IMR-90 (cell line): ENCODE measurements at regions not wholly inside any gene's neighbourhood (a gene's known extent, or its start where the extent isn't known, plus 50 kb on each side); places are given as distances from the start of the nearest gene placed in this dataset.
"Not testable (repeated sequence)": the region's sequence is repeated elsewhere in the genome, so short reads cannot be mapped to it uniquely, and the experiment has no call there.

Source experiments
- ATAC-seq: fragments of 200-7000 bp; cut with Tn5 transposase; 2 replicates; pipeline ENCODE4 v1.9.1; 2020; ENCODE audit warnings: low read depth, mild to moderate bottlenecking, moderate library complexity
- BruUV-seq: library from RNA; stranded (reverse); fragments of 400-500 nt; replicated peaks from 2 replicates; lab custom pipeline; 2021; lab: Mats Ljungman, UMichigan
- CTCF ChIA-PET: fragments of 300-600 bp; formaldehyde crosslinking; extraction: SDS; loops from one replicate; lab custom pipeline; 2021; ENCODE audit warnings: antibody characterized with exemption; lab: Yijun Ruan, JAX
- POLR2A ChIA-PET: fragments of 300-600 bp; sonication (Branson Sonifier 250); formaldehyde crosslinking; loops from one replicate; lab custom pipeline; 2022; ENCODE audit warnings: antibody characterized with exemption; ENCODE audit not compliant: unreplicated experiment; lab: Charles Lee
- DNase-seq: peaks from one replicate; pipeline ENCODE4 v3.0.0; 2013
- H2AFZ ChIP-seq: replicated peaks from 2 replicates; pipeline ENCODE3; 2013; ENCODE audit warnings: low read length, mild to moderate bottlenecking; ENCODE audit not compliant: poor library complexity
- H2AK5ac ChIP-seq: 2 replicates; pipeline ENCODE4 v1.6.1; 2013; ENCODE audit warnings: low read depth, low read length, inconsistent platforms
- H2AK9ac ChIP-seq: replicated peaks from 2 replicates; pipeline ENCODE3; 2013; ENCODE audit warnings: mild to moderate bottlenecking, low read depth, low read length, moderate library complexity; ENCODE audit not compliant: poor library complexity
- H2BK120ac ChIP-seq: 2 replicates; pipeline ENCODE4 v1.6.1; 2013; ENCODE audit warnings: low read depth, low read length, inconsistent platforms
- H2BK15ac ChIP-seq: 3 replicates; pipeline ENCODE4 v1.6.1; 2013; ENCODE audit warnings: low read depth, low read length, inconsistent platforms
- H2BK20ac ChIP-seq: 2 replicates; pipeline ENCODE4 v1.6.1; 2013; ENCODE audit warnings: low read depth, mild to moderate bottlenecking, inconsistent platforms, low read length, moderate library complexity
- H2BK5ac ChIP-seq: 2 replicates; pipeline ENCODE4 v1.6.1; 2013; ENCODE audit warnings: mild to moderate bottlenecking, low read depth, low read length, inconsistent platforms; ENCODE audit not compliant: poor library complexity, severe bottlenecking
- H3K14ac ChIP-seq: replicated peaks from 2 replicates; pipeline ENCODE4 v1.6.1; 2013; ENCODE audit warnings: low read depth, low read length, inconsistent platforms
- H3K18ac ChIP-seq: 2 replicates; pipeline ENCODE4 v1.6.1; 2013; ENCODE audit warnings: low read depth, low read length, control low read depth
- H3K23ac ChIP-seq: 2 replicates; pipeline ENCODE4 v1.6.1; 2013; ENCODE audit warnings: low read depth, low read length, inconsistent platforms
- H3K27ac ChIP-seq: 2 replicates; pipeline ENCODE4 v1.5.1; 2013; ENCODE audit warnings: mild to moderate bottlenecking, control low read depth, low read length; ENCODE audit not compliant: insufficient read depth
- H3K27me3 ChIP-seq: 2 replicates; pipeline ENCODE4 v1.6.1; 2013; ENCODE audit warnings: low read length; ENCODE audit not compliant: control insufficient read depth, insufficient read depth
- H3K36me3 ChIP-seq: 2 replicates; pipeline ENCODE4 v1.6.1; 2013; ENCODE audit warnings: low read length, mixed read lengths; ENCODE audit not compliant: control insufficient read depth, insufficient read depth
- H3K4ac ChIP-seq: 2 replicates; pipeline ENCODE4 v1.6.1; 2013; ENCODE audit warnings: low read depth, low read length, inconsistent platforms
- H3K4me1 ChIP-seq: 2 replicates; pipeline ENCODE4 v1.6.1; 2013; ENCODE audit warnings: low read length, mixed read lengths; ENCODE audit not compliant: control insufficient read depth, insufficient read depth
- H3K4me2 ChIP-seq: 2 replicates; pipeline ENCODE4 v1.6.1; 2013; ENCODE audit warnings: low read depth, mild to moderate bottlenecking, control low read depth, low read length, moderate library complexity
- H3K4me3 ChIP-seq: 2 replicates; pipeline ENCODE4 v1.5.1; 2013; ENCODE audit warnings: low read depth, mild to moderate bottlenecking, control low read depth, low read length, moderate library complexity; ENCODE audit not compliant: insufficient read depth
- H3K56ac ChIP-seq: 2 replicates; pipeline ENCODE4 v1.6.1; 2013; ENCODE audit warnings: low read length, inconsistent platforms; ENCODE audit not compliant: insufficient read depth; ENCODE audit errors: extremely low read depth
- H3K79me1 ChIP-seq, 2 experiments: 2 replicates each; pipeline ENCODE4 v1.6.1; 2013; ENCODE audit warnings: low read length in 2 of 2, inconsistent platforms in 1 of 2, low read depth in 1 of 2
- H3K9ac ChIP-seq: 2 replicates; pipeline ENCODE4 v1.6.1; 2013; ENCODE audit warnings: low read depth, low read length, control low read depth
- H3K9me1 ChIP-seq: 2 replicates; pipeline ENCODE4 v1.6.1; 2013; ENCODE audit warnings: low read length, inconsistent platforms; ENCODE audit not compliant: insufficient read depth
- H3K9me3 ChIP-seq: 2 replicates; pipeline ENCODE4 v1.6.1; 2013; ENCODE audit warnings: low read length; ENCODE audit not compliant: control insufficient read depth, insufficient read depth
- H4K20me1 ChIP-seq: 2 replicates; pipeline ENCODE4 v1.6.1; 2013; ENCODE audit warnings: low read length, inconsistent platforms; ENCODE audit not compliant: insufficient read depth
- H4K5ac ChIP-seq: 2 replicates; pipeline ENCODE4 v1.6.1; 2013; ENCODE audit warnings: mild to moderate bottlenecking, low read depth, low read length, control low read depth
- H4K8ac ChIP-seq, 2 experiments: 2 replicates each; pipeline ENCODE4 v1.6.1; 2013; ENCODE audit warnings: low read depth in 2 of 2, low read length in 2 of 2, control low read depth in 1 of 2, inconsistent platforms in 1 of 2
- H4K91ac ChIP-seq: 2 replicates; pipeline ENCODE4 v1.6.1; 2013; ENCODE audit warnings: low read depth, low read length, inconsistent platforms; ENCODE audit not compliant: insufficient read depth
- CEBPB ChIP-seq: IDR thresholded peaks from 2 replicates; pipeline ENCODE4 v1.6.1; 2012; ENCODE audit warnings: low read depth, low read length, improper control_type of control experiment
- WGBS, 2 experiments: methylation state at CpG; one replicate each; pipeline versions ENCODE4 v1.1.5 to v1.1.7; 2013; ENCODE audit warnings: missing lambda C conversion rate in 2 of 2; ENCODE audit not compliant: insufficient read length in 1 of 2; ENCODE audit errors: extremely low coverage in 2 of 2; 5-methylcytosine and 5-hydroxymethylcytosine counted together
- dilution Hi-C: fragments of 300-500 bp; cut with HindIII; formaldehyde crosslinking; loops from one replicate; pipeline ENCODE4 v1.14.3; 2018; ENCODE audit warnings: low sequenced_read_pairs; ENCODE audit not compliant: unreplicated experiment
- in situ Hi-C: fragments of 300-500 bp; cut with MboI; formaldehyde crosslinking; loops from 3 replicates; pipeline ENCODE4 v1.14.3; 2019; ENCODE audit warnings: low sequenced_read_pairs, inconsistent platforms, mixed read lengths
- intact Hi-C: fragments of 100-400 bp; cut with micrococcal nuclease; formaldehyde crosslinking; loops from 2 replicates; pipeline ENCODE4 v1.10.0; 2022

DNA sequence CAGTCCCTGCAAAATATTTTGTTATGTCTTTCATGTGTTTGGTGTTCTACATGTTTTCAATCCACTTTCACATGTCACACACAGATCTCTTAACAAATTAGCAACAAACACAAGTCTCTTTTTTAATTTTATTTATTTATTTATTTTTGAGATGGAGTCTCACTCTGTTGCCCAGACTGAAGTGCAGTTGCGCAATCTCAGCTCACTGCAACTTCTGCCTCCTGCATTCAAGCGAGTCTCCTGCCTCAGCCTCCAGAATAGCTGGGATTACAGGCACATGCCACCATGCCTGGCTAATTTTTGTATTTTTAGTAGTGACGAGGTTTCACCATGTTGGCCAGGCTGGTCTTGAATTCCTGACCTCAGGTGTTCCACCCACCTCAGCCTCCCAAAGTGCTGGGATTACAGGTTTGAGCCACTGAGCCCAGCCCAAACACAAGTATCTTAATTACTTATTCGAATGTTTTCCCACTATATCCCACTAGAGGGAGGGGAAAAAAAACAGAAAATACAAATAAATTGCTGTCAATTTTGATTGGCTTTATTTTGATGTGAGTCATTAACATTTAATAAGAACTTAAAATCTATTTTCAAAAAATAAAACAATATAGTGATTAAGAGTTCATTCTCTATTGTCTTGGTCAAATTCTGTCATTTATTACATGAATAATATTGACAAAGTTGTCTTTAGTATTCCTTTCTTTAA is 1641.0 kb upstream of the CELF4 start:
- H3K9me3 ChIP-seq, H2BK120ac ChIP-seq, H3K79me1 ChIP-seq, H4K20me1 ChIP-seq, H3K23ac ChIP-seq, H2AFZ ChIP-seq, BruUV-seq, H3K9me1 ChIP-seq, H3K27me3 ChIP-seq, H3K4me2 ChIP-seq, H3K9ac ChIP-seq, H3K4ac ChIP-seq, CTCF ChIA-PET, H3K4me3 ChIP-seq, H3K14ac ChIP-seq, H4K5ac ChIP-seq, H3K27ac ChIP-seq, H3K56ac ChIP-seq, H2BK15ac ChIP-seq, H2BK5ac ChIP-seq, H4K91ac ChIP-seq, ATAC-seq, H3K18ac ChIP-seq, intact Hi-C loops, H2AK5ac ChIP-seq, H2BK20ac ChIP-seq, H3K4me1 ChIP-seq, in situ Hi-C loops, H2AK9ac ChIP-seq, dilution Hi-C loops, H3K36me3 ChIP-seq, H4K8ac ChIP-seq, POLR2A ChIA-PET, DNase-seq: not testable (repeated sequence)
- peak; percentile 65 for TF ChIP-seq CEBPB
- whole genome bisulfite sequencing, 2 experiments, result no CpG with 5 or more reads among the region's 4 CpGs
